HG03196 (cell line): ENCODE measurements at regions not wholly inside any gene's neighbourhood (a gene's known extent, or its start where the extent isn't known, plus 50 kb on each side); places are given as distances from the start of the nearest gene placed in this dataset.
"Not testable (repeated sequence)": the region's sequence is repeated elsewhere in the genome, so short reads cannot be mapped to it uniquely, and the experiment has no call there.

Source experiments
- ATAC-seq: cut with Tn5 transposase; IDR thresholded peaks from one replicate; pipeline ENCODE4 v1.9.1; 2021; ENCODE audit not compliant: unreplicated experiment

- ATAC-seq: no peak
Observed at GRCh38 chr4:111020961-111021360, 398.1 kb upstream of the PITX2 start.

- no peak for ATAC-seq
Observed at GRCh38 chr4:111022758-111023157, 399.9 kb upstream of the PITX2 start.

- ATAC-seq: no peak
Observed at GRCh38 chr4:111027526-111027925, 404.6 kb upstream of the PITX2 start.

- ATAC-seq: no peak
Observed at GRCh38 chr4:111028795-111029194, 405.9 kb upstream of the PITX2 start.

- no peak for ATAC-seq
Observed at GRCh38 chr4:111031001-111031579, 408.2 kb upstream of the PITX2 start.

DNA sequence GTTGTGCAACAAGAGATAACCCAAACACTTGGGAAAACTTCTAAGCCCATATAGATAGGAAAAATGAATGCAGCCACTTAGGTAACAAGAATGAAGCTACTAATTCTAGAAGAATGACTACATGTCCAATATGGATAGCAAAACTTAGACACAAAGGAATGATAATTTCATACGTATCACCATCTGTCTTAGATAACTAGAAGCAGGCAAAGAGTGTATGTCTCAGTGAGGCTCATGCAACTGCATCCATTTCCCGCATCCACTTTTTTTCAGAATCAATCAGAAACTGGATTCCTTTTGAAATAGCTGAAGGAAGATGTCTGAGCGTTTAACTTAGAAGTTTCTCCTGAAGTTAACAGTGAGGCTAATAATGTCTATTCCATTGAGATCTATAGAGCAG, 408.7 kb upstream of the PITX2 start:
- no peak for ATAC-seq

DNA sequence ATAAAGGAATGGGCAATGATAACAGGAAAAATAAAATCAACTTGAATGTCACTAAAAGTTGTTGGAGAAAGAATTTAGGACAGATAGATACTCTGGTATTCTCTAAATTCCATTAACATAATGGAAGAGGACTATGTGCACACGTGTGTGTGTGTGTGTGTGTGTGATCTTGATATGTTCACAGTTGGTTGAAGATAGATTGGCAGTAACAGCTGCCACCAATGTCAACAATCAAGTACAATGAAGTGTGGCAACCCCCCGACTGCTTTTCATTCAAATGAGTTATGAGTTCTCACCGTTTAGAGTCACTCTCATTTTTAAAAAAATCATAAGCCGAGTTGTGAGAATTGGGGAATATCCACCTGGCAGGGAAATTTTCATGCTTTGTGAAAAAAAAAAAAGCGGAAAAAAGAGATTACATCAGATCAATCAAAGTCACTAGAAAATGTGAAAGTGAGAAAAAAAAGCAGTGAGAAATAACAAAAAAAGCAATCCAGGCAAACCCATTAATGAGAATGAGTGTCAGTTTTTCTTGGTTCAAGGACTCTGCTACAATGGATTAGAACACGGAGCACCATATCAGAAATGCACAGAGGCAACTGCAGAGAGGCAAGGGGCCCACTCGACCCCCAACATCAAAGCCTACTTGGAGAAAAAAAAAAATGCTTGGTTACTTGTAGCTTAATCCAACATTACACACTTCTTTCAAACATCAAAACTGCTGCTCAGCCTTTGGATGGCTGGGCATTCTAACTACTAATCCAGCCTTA, 414.9 kb upstream of the PITX2 start:
- no peak for ATAC-seq

GRCh38 chr4:111040904-111041303, 418.0 kb upstream of the PITX2 start:
- no peak for ATAC-seq

DNA sequence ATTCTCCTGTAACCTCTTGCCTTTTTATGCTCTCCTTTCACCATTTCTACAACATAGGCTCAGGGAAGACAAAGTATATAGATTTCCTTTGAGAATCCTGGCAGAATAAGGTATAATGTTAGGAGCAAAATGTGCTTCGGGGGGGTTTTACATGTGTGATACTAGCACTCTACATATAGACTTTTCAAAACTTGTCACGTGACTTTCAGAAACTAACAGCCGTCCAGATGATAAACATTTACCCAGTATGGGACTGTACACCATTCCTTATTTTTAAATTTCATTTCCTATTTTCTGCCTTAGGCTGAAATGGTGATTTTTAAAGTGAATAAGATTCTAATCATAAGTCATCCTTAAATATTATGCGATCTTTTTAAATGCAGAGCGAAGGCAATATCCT, 420.4 kb upstream of the PITX2 start:
- ATAC-seq: no peak

DNA sequence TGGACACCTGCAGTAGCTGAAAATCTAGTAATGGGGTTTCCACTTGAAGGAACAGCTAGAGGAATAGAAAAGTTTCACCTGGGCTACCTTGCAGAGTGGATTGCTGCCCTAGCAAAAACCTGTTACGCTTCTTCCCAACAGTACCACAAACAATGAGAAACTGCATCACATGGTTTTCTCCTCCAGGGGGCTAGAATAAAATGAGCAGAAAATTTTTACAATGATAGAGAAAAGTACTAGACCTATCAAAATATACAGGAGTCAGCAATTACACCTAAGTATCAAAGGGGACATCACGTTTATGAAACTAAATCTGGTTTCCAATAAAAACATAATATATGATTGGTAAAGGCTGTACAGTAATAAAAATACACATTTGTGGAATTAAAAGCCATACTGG, 423.1 kb upstream of the PITX2 start:
- ATAC-seq: no peak

GRCh38 chr4:111046811-111047210, 423.9 kb upstream of the PITX2 start:
- peak; percentile 63 for ATAC-seq

DNA sequence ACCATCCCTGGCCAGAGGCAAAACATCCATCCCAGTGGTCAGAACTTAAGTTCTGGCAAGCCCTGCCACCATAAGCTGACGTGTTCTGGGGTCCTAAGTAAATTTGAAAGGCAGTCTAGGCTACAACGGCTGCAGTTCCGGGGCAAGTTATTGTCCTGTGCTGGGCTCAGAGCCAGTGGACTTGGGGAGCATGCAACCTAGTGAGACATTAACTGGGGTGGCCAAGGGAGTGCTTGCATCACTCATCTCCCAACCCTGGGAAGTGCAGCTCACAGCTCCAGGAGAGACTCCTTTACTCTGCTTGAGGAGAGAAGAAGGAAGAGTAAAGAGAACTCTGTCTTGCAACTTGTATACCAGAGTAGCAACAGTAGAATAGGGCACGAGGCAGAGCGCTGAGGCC, 425.4 kb upstream of the PITX2 start:
- ATAC-seq: no peak

GRCh38 chr4:111064342-111064993, 441.6 kb upstream of the PITX2 start:
- peak; percentile 91 for ATAC-seq

DNA sequence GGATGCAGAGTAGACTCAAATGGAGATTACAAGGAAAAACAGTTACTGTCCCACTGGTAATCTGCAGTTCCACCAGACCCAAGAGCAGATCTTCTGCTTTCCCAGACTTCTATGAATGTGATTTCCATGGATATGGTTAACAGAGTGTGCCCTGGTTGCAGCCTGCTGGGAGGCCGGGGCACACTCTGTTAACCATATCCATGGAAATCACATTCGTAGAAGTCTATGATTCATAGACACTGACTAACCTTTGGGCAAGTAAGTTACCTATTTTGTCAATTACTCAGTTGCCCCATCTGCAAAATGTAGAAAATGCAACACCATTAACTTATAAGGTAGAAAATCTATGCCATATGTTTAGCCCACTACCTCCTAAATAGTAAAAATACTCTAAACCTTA, 443.1 kb upstream of the PITX2 start:
- ATAC-seq: no peak

DNA sequence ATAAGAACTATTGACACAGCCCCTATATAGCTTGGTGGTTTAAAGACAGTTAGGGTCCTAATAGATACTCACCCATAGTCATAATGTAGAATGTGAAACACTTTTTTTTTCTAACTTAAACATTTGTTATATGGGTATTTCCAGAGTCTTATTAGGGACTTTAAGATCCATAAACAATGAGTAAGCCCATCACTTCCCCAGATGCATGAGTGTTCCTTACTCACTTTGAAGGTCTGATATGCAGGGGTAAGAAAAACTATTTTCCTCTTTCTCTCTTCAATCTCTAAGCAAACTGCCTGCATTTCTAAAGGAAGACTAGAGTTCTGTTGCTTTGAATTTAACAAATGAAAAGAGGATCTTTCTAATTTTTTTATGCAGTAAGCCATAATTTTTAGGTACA, 443.6 kb upstream of the PITX2 start:
- no peak for ATAC-seq

- no peak for ATAC-seq
Observed at GRCh38 chr4:111066887-111067286, 444.0 kb upstream of the PITX2 start.

- ATAC-seq: no peak
Observed at GRCh38 chr4:111068883-111069282, 446.0 kb upstream of the PITX2 start.

DNA sequence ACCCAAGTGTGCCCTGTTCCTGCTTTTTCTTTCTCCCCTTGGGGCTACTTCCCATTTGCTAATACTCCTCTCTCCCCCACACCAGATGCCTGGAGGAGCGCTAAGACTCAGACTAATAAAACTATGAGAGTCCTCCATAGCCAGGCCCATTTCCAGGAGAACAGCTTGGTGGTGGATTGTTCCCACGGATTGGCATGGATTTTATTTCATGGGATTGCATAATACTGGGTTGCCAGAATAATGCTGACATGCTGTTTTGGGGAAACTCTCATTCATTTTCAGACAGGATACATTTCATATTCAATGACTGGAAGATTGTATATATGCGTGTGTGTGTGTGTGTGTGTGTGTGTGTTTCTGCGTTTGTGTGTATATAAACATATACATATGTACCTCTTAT, 447.5 kb upstream of the PITX2 start:
- ATAC-seq: no peak

GRCh38 chr4:111074523-111075114, 451.7 kb upstream of the PITX2 start:
- ATAC-seq: no peak

DNA sequence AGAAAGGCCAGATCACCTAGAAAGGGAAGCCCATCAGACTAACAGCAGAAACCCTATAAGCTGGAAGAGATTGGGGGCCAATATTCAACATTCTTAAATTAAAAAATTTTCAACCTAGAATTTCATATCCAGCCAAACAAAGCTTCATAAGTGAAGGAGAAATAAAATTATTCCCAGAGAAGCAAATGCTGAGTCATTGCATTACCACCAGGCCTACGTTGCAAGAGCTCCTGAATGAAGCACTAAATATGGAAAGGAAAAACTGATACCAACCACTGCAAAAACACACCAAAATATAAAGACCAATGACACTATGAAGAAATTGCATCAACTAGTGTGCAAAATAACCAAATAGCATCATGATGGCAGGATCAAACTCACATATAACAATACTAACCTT, 453.4 kb upstream of the PITX2 start:
- ATAC-seq: not testable (repeated sequence)

DNA sequence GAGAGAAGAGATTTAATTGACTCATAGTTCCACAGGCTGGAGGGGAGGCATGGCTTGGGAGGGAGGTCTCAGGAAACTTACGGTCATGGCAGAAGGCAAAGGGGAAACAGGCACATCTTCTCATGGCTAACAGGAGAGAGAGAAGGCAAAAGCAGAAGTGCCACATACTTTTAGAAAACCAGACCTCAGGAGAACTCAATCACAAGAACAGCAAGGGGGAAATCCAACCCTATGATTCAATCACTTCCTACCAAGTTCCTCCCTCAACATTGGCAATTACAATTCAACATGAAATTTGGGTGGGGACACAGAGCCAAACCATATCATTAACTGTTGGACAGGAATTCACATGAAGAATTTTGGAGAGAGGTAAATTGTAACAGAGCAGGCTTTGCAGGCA, 485.3 kb upstream of the PITX2 start:
- no peak for ATAC-seq

DNA sequence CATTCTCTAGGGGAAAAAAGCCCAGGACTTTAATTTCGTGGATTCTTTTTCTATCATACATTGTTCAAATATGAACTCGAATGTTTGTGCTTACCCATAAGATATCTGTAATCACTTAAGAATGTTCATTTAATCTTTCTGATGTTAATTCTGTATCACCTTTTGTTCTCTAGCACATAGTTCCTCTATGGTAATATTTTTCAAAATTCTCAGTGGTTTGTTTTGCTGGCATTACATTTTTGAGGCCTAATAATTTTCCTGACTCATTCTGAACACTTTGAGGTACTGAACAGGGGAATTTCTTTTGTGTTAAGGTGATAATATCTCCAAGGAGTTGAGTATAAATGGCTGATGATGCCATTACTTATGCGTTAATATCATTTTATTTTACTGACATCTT, 490.7 kb upstream of the PITX2 start:
- ATAC-seq: no peak
